K562 (cell line): ENCODE measurements at regions not wholly inside any gene's neighbourhood (a gene's known extent, or its start where the extent isn't known, plus 50 kb on each side); places are given as distances from the start of the nearest gene placed in this dataset.

Experiments used
- BCLAF1 ChIP-seq, 2 experiments: fragments of 450-650 bp in 1 of 2; IDR thresholded peaks; 2 replicates each; pipeline ENCODE4 v1.6.1; 2011 to 2017; ENCODE audit warnings: low read depth in 2 of 2, antibody characterized with exemption in 1 of 2, borderline replicate concordance in 1 of 2, low read length in 1 of 2, mild to moderate bottlenecking in 1 of 2, mixed read lengths in 1 of 2; ENCODE audit not compliant: control insufficient read depth in 1 of 2
- HDGF ChIP-seq: fragments of 450-650 bp; IDR thresholded peaks from 2 replicates; pipeline ENCODE4 v1.6.1; 2016
- MEIS2 ChIP-seq: fragments of 450-650 bp; IDR thresholded peaks from 2 replicates; pipeline ENCODE4 v1.6.1; 2014; ENCODE audit warnings: mild to moderate bottlenecking; ENCODE audit not compliant: partially characterized antibody
- REST ChIP-seq, 2 experiments: fragments of 450-650 bp; formaldehyde crosslinking in 1 of 2; IDR thresholded peaks; 2 replicates each; pipeline versions ENCODE4 v1.4.0 to v1.6.1; 2014 to 2020; ENCODE audit warnings: mild to moderate bottlenecking in 2 of 2, borderline replicate concordance in 1 of 2, low read depth in 1 of 2

- TF ChIP-seq REST (IDR thresholded peaks at IDR 0.05; ENCODE audit: borderline replicate concordance) (no peak), REST (CRISPR knock-in tag; IDR thresholded peaks at IDR 0.05; ENCODE audit: low read depth) (no peak), MEIS2 (no peak), HDGF (no peak), BCLAF1 (IDR thresholded peaks at IDR 0.05; ENCODE audit: borderline replicate concordance in 1 of 2, control insufficient read depth in 1 of 2, low read depth in 2 of 2, low read length in 1 of 2) (no peak)
- TF ChIP-seq, all 486 proteins: peak for 0
Observed at GRCh38 chr20:39988991-39989390, 700.0 kb downstream of the MAFB start (continued).
